Muscle layer of duodenum (tissue), 2 donors: ENCODE measurements at regions not wholly inside any gene's neighbourhood (a gene's known extent, or its start where the extent isn't known, plus 50 kb on each side); places are given as distances from the start of the nearest gene placed in this dataset.
"Not testable (repeated sequence)": the region's sequence is repeated elsewhere in the genome, so short reads cannot be mapped to it uniquely, and the experiment has no call there.

Experiments used
- H3K27ac ChIP-seq: one replicate; pipeline ENCODE4 v1.7.0; 2013; ENCODE audit warnings: mild to moderate bottlenecking, low read length
- H3K27me3 ChIP-seq: one replicate; pipeline ENCODE4 v1.7.0; 2013; ENCODE audit warnings: low read depth, mild to moderate bottlenecking, control low read depth, low read length
- H3K36me3 ChIP-seq, 2 donors: one replicate each; pipeline ENCODE4 v1.7.0; 2013; ENCODE audit warnings: low read length in 2 of 2, control low read depth in 1 of 2, mild to moderate bottlenecking in 1 of 2; ENCODE audit not compliant: insufficient read depth in 2 of 2, control insufficient read depth in 1 of 2
- H3K4me1 ChIP-seq, 2 donors: one replicate each; pipeline ENCODE4 v1.7.0; 2013; ENCODE audit warnings: low read length in 2 of 2, mild to moderate bottlenecking in 2 of 2, control low read depth in 1 of 2, moderate library complexity in 1 of 2; ENCODE audit not compliant: insufficient read depth in 2 of 2, control insufficient read depth in 1 of 2
- H3K4me3 ChIP-seq, 2 donors: one replicate each; pipeline ENCODE4 v1.7.0; 2013; ENCODE audit warnings: low read length in 2 of 2, low read depth in 1 of 2, mild to moderate bottlenecking in 1 of 2
- H3K9me3 ChIP-seq, 2 donors: one replicate each; pipeline ENCODE4 v1.7.0; 2013; ENCODE audit warnings: low read length in 2 of 2, control low read depth in 1 of 2, mild to moderate bottlenecking in 1 of 2; ENCODE audit not compliant: control insufficient read depth in 1 of 2
- donor health status: healthy.

DNA sequence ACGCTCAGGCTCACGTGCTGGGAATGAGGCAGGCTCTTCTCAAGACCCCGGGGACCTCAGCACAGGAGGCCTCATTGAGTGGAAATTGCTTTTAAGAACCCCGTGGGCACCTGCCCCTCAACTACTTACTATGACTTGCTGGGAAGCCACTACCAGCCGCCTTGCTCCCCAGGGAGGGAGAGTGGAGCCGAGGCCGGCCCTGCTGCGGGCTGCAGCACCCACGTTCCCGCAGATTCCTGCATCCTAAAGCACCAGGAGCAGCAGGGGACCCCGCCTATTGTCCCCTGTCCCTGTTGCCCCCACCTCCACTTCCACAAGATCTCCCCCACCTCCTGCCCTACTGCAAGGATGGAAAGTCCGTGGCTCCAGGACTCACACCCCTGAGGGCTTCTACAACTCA, 541.6 kb upstream of the PFKP start:
- no peaks in the 10 kb centered on the region for H3K9me3 ChIP-seq
- no peaks in the 10 kb centered on the region for H3K36me3 ChIP-seq
- no peak overlapping the region for H3K4me3 ChIP-seq
- no peaks in the 10 kb centered on the region for H3K27me3 ChIP-seq
- no peak overlapping the region for H3K27ac ChIP-seq
- H3K4me1 ChIP-seq, result no peaks in the 10 kb centered on the region

DNA sequence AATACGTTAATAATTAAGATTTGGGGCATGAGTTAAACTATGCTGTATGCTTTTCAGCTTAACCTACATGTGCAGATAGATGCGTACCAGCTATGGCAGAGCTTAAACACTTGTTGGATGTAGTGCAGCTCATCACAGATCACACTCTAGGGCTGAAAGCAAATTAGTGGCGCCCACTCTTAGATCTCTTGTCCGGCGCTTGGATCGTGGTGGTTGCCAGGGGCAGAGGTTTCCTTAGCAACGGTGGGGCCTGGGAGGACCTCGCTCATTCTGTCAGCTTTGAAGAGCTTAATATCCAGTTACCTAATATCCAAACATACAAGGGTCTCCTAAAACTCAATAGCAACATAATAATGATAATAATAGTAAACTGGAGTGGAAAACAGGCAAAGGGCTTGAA, 548.2 kb upstream of the PFKP start:
- Histone ChIP-seq H3K4me1 (no peaks in the 10 kb centered on the region), H3K27me3 (no peaks in the 10 kb centered on the region), H3K4me3 (no peak overlapping the region)

DNA sequence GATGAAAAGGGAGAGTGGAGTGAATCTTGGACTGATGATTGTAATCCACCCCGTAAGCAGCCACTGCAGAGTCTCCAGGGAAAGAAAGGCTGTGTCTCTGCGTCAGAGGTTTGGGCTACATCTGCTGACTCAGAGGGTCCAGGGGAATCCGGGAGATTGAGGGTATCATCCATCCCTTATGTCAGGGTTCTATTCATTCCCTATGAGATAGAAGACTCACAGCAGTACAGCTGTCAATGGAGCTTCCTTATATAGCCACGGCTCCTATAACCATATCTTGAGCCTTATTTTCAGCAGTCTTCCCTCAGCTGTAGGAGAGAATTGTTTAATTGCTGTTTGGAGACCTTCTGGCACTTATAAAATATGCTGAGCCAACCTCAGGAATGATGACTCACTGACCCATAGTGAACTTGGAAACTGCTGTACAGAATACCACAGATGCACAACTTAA, 558.2 kb upstream of the PFKP start:
- H3K9me3 ChIP-seq, result no peaks in the 10 kb centered on the region
- no peaks in the 10 kb centered on the region for H3K36me3 ChIP-seq
- H3K4me3 ChIP-seq, result no peak overlapping the region
- no peaks in the 10 kb centered on the region for H3K4me1 ChIP-seq
- no peak overlapping the region for H3K27ac ChIP-seq
- no peaks in the 10 kb centered on the region for H3K27me3 ChIP-seq

More for the DNA sequence above, 548.2 kb upstream of the PFKP start:
- Histone ChIP-seq H3K27ac (no peak overlapping the region), H3K9me3 (peaks cover 0 to 4% of the 10 kb centered on the region in 2 donors), H3K36me3 (no peaks in the 10 kb centered on the region)

DNA sequence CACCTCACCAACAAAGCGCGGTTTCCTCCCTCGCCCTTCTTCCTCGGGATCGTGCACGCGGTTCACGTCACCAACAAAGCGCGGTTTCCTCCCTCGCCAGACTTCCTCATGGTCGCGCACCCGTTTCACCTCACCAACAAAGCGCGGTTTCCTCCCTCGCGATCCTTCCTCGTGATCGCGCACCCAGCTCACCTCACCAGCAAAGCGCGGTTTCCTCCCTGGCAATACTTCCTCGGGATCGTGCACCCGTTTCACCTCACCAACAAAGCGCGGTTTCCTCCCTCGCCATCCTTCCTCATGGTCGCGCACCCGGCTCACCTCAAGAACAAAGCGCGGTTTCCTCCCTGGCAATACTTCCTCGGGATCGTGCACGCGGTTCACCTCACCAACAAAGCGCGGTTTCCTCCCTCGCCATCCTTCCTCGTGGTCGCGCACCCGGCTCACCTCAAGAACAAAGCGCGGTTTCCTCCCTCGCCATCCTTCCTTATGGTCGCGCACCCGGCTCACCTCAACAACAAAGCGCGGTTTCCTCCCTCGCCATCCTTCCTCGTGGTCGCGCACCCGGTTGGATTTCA, 565.9 kb upstream of the PFKP start:
- not testable (repeated sequence) for H3K4me1 ChIP-seq, H3K27me3 ChIP-seq, H3K9me3 ChIP-seq, H3K4me3 ChIP-seq, H3K27ac ChIP-seq, H3K36me3 ChIP-seq

GRCh38 chr10:2494399-2494798, 572.9 kb upstream of the PFKP start:
- Histone ChIP-seq H3K9me3 (no peaks in the 10 kb centered on the region), H3K4me3 (no peak overlapping the region), H3K36me3 (no peaks in the 10 kb centered on the region), H3K27ac (no peak overlapping the region), H3K27me3 (no peaks in the 10 kb centered on the region), H3K4me1 (no peaks in the 10 kb centered on the region)

- Histone ChIP-seq H3K27ac (no peak overlapping the region), H3K4me1 (no peaks in the 10 kb centered on the region), H3K9me3 (no peaks in the 10 kb centered on the region), H3K27me3 (no peaks in the 10 kb centered on the region), H3K36me3 (no peaks in the 10 kb centered on the region), H3K4me3 (no peak overlapping the region)
Observed at GRCh38 chr10:2488446-2489005, 578.8 kb upstream of the PFKP start.

DNA sequence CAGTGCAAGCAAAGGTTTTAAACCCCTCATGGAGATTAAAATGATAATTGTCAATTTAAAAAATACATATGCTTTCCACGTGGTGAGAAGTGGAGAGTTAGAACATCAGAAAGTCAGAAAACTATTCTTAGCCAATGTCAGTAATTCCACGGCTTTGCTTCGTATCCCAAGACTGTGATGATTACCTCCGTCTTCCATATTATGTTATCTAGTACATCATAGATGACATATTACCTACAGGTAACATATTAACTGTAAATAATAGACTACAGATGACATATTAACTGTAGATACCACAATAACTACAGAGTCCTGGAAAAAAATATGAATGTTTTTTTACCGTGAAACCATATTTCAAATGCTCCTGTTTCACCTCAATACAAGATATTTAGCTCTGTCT, 579.4 kb upstream of the PFKP start:
- no peaks in the 10 kb centered on the region for H3K27me3 ChIP-seq
- no peak overlapping the region for H3K27ac ChIP-seq
- no peak overlapping the region for H3K4me3 ChIP-seq
- no peaks in the 10 kb centered on the region for H3K9me3 ChIP-seq
- H3K36me3 ChIP-seq, result no peaks in the 10 kb centered on the region
- no peaks in the 10 kb centered on the region for H3K4me1 ChIP-seq

GRCh38 chr10:2478656-2479055, 588.7 kb upstream of the PFKP start:
- Histone ChIP-seq H3K4me3 (no peak overlapping the region), H3K9me3 (no peaks in the 10 kb centered on the region), H3K27me3 (no peaks in the 10 kb centered on the region), H3K27ac (no peak overlapping the region), H3K4me1 (no peaks in the 10 kb centered on the region), H3K36me3 (no peaks in the 10 kb centered on the region)

DNA sequence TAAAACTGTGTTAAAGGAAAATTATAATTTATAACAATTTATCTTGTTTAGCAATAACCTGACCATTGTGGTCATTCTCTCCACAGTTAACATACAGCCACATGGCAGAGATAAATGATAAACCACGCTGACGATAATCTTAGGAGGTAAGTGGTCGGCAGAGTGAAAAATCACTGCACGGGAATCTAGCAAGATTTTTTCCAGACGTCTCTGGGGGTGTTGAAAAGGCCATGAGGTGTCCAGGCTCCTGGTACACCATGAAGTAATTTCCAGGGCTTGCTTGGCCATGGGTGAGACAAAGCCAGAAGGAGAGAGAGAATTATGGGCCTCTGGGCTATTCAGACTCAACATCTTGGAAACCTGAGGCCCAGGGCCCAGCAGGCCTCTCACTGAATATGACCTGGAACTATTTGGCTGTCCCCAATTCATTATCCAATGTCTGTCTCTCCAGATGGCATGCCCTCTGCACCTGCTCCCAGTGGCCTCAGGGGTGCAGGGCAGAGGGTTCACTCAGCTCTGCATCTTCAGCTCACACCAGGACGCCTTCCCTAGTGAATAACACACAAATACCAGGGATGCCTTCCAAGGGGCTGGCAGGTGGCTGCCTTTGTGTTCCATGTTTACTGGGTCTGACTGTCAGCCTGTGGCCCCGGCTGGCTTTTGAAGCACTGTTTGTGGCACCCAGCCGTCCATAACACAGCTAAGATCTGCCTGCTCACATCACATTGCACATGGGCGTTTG, 590.4 kb upstream of the PFKP start:
- H3K4me3 ChIP-seq, result no peak overlapping the region
- H3K4me1 ChIP-seq, result no peaks in the 10 kb centered on the region
- no peaks in the 10 kb centered on the region for H3K36me3 ChIP-seq
- no peaks in the 10 kb centered on the region for H3K9me3 ChIP-seq
- H3K27ac ChIP-seq, result no peak overlapping the region
- H3K27me3 ChIP-seq, result no peaks in the 10 kb centered on the region

DNA sequence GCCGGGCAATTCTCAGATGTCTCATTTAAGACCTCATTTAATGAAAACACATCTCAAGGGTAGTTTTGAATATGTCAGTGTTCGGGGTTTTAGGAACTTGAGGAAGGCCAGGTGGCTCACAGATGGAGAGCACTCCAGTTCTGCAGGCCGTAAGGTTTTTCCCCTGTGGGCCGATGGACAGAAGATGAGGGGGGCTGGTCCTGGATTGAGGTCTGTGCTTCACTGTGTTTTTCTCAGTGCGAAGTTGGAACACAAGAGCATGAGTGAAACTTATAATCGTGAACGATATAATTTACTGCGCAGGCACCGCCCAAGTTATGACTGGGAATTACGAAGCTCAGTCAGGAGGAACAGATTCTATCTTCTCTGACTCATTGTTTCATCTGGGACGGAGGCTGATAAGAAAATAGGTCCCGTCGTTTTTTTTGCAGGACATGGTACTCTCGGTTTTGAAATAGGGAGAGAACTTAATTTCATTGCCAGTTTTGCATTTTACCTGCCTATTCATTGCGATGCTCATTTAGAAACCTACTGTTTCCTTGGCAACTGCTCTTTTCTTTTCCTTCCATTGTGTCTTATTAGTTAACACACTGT, 591.0 kb upstream of the PFKP start:
- Histone ChIP-seq H3K27ac (no peak overlapping the region), H3K9me3 (no peaks in the 10 kb centered on the region), H3K4me3 (no peak overlapping the region), H3K36me3 (no peaks in the 10 kb centered on the region), H3K4me1 (no peaks in the 10 kb centered on the region), H3K27me3 (no peaks in the 10 kb centered on the region)

DNA sequence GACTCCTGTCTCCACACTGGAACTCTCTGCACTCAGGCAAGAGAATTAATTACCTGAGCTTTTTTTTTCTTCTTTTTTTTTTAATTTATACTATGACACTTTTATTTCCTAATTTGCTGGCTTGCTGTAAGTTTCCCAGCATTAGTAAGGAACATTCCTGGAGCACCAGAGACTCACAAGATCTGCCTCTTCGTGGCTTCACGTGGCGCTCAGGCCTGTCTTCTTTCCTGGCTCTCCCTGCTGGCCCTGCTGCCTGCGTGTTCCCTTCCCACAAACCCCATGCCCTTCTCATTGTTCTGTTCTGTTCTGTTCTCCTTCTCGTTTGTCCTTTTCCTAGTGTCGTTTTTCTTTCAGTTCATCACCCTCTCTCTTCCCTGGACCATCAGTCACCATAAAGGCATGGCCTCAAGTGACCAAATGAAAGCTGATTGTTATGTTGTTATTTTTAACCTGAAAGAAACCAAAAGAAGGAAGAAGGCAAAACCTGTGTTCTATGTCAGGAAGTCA, 591.6 kb upstream of the PFKP start:
- no peak overlapping the region for H3K27ac ChIP-seq
- no peaks in the 10 kb centered on the region for H3K27me3 ChIP-seq

More for the DNA sequence above, 591.6 kb upstream of the PFKP start:
- Histone ChIP-seq H3K36me3 (no peaks in the 10 kb centered on the region), H3K4me1 (no peaks in the 10 kb centered on the region), H3K4me3 (no peak overlapping the region), H3K9me3 (no peaks in the 10 kb centered on the region)
